Thyroid gland (tissue), 4 donors: ENCODE measurements at regions not wholly inside any gene's neighbourhood (a gene's known extent, or its start where the extent isn't known, plus 50 kb on each side); places are given as distances from the start of the nearest gene placed in this dataset.

ENCODE experiments used
- DNase-seq, 2 donors: peaks; one replicate each; pipeline ENCODE4 v3.0.0-alpha.2; 2019
- H3K27ac ChIP-seq, 3 donors: fragments of 200-600 bp; sonication (generic); 1 replicate in 2 of 3; 2 replicates in 1 of 3; pipeline ENCODE4 v1.5.1; 2016 to 2019; ENCODE audit warnings: mild to moderate bottlenecking in 1 of 3, moderate library complexity in 1 of 3
- H3K27me3 ChIP-seq: fragments of 200-600 bp; sonication (generic); one replicate; pipeline ENCODE4 v1.5.1; 2019
- H3K36me3 ChIP-seq, 2 donors: fragments of 200-600 bp; sonication (generic); one replicate each; pipeline ENCODE4 v1.5.1; 2016 to 2019
- H3K4me1 ChIP-seq, 2 donors: fragments of 200-600 bp; sonication (generic); one replicate each; pipeline ENCODE4 v1.5.1; 2017 to 2019
- H3K4me3 ChIP-seq, 3 donors: fragments of 200-600 bp; sonication (generic); replicated peaks in 1 of 3; 1 replicate in 2 of 3; 2 replicates in 1 of 3; pipeline ENCODE4 v1.5.1; 2016; ENCODE audit warnings: mild to moderate bottlenecking in 1 of 3
- H3K9me3 ChIP-seq: fragments of 200-600 bp; sonication (generic); one replicate; pipeline ENCODE4 v1.5.1; 2017
- POLR2A ChIP-seq, 2 donors: fragments of 450-650 bp; IDR thresholded peaks; one replicate each; pipeline ENCODE4 v1.6.1; 2017; ENCODE audit warnings: antibody characterized with exemption in 2 of 2, mild to moderate bottlenecking in 2 of 2, moderate library complexity in 1 of 2
- WGBS, 2 donors: methylation state at CpG; one replicate each; pipeline ENCODE4 v1.1.5; 2017; 5-methylcytosine and 5-hydroxymethylcytosine counted together
- intact Hi-C: fragments of 100-400 bp; cut with DNase I; formaldehyde crosslinking; loops from one replicate; pipeline ENCODE4 v1.15.1; 2023
- TF ChIP-seq, protein P1 (sequence below), 6 experiments: fragments of 200-600 bp in 3 of 6; fragments of 450-650 bp in 3 of 6; sonication (generic) in 3 of 6; IDR thresholded peaks; one replicate each; pipeline ENCODE4 v1.5.1; 2016 to 2019; ENCODE audit warnings: antibody characterized with exemption in 6 of 6, mild to moderate bottlenecking in 2 of 6, inconsistent platforms in 1 of 6, moderate library complexity in 1 of 6

DNA sequence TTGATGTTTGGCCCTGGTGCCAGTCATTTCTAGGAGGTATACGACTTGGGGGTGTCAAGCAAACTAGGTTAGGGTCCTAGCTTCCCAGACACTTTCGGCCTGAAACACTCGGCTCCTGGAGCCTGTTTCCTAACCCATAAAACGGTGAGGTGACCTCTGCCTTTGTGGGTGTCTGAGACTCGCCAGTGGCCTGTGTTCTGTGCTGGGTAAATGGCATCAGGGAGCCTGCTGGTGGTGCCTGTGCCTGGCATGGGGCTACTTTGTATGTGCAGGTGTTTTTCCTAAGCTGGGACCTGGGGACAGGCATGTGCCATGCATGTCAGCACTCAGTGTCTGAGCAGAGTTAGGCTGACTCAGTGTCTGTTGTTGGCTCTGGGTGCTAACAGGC lies 139.2 kb downstream of the GLI2 start:
- Histone ChIP-seq H3K36me3 (no peaks in the 10 kb centered on the region), H3K27ac (no peak overlapping the region), H3K4me3 (no peak overlapping the region), H3K27me3 (no peaks in the 10 kb centered on the region), H3K9me3 (no peaks in the 10 kb centered on the region), H3K4me1 (no peaks in the 10 kb centered on the region)
- no peak for TF ChIP-seq POLR2A (IDR thresholded peaks at IDR 0.05)
- TF ChIP-seq, protein P1, sequence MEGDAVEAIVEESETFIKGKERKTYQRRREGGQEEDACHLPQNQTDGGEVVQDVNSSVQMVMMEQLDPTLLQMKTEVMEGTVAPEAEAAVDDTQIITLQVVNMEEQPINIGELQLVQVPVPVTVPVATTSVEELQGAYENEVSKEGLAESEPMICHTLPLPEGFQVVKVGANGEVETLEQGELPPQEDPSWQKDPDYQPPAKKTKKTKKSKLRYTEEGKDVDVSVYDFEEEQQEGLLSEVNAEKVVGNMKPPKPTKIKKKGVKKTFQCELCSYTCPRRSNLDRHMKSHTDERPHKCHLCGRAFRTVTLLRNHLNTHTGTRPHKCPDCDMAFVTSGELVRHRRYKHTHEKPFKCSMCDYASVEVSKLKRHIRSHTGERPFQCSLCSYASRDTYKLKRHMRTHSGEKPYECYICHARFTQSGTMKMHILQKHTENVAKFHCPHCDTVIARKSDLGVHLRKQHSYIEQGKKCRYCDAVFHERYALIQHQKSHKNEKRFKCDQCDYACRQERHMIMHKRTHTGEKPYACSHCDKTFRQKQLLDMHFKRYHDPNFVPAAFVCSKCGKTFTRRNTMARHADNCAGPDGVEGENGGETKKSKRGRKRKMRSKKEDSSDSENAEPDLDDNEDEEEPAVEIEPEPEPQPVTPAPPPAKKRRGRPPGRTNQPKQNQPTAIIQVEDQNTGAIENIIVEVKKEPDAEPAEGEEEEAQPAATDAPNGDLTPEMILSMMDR (IDR thresholded peaks at IDR 0.05): no peak
- WGBS, 2 donors: 86 to 88% methylated on average over 5 of the region's 5 CpGs
- intact Hi-C loops: no loop called here
- no peak for DNase-seq

DNA sequence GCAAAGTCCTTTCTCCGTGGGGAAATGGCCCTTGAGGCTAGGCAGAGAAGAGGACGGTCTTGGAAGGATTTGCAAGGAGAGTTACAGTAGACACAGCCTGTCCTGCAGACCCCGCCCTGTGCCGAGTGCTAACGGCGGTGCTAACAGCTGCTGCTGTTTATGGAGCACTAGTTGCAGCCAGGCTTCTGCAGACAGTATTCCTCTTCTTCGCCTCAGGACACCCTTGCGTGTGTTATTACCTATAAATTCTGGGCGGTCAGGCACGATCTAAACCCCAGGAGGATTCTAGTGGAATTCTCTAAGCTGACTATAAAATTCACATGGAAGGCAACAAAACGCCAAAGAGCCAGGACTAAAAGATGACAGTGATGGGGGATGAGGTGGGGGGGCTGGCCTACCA lies 139.8 kb downstream of the GLI2 start:
- TF ChIP-seq POLR2A (IDR thresholded peaks at IDR 0.05): no peak
- TF ChIP-seq, protein P1 (IDR thresholded peaks at IDR 0.05): no peak
- Histone ChIP-seq H3K4me3 (no peak overlapping the region), H3K9me3 (no peaks in the 10 kb centered on the region), H3K27ac (no peak overlapping the region), H3K4me1 (no peaks in the 10 kb centered on the region), H3K36me3 (no peaks in the 10 kb centered on the region), H3K27me3 (no peaks in the 10 kb centered on the region)
- intact Hi-C loops: no loop called here
- DNase-seq: no peak
- 83 to 88% methylated on average over 11 of the region's 11 CpGs for WGBS, 2 donors

DNA sequence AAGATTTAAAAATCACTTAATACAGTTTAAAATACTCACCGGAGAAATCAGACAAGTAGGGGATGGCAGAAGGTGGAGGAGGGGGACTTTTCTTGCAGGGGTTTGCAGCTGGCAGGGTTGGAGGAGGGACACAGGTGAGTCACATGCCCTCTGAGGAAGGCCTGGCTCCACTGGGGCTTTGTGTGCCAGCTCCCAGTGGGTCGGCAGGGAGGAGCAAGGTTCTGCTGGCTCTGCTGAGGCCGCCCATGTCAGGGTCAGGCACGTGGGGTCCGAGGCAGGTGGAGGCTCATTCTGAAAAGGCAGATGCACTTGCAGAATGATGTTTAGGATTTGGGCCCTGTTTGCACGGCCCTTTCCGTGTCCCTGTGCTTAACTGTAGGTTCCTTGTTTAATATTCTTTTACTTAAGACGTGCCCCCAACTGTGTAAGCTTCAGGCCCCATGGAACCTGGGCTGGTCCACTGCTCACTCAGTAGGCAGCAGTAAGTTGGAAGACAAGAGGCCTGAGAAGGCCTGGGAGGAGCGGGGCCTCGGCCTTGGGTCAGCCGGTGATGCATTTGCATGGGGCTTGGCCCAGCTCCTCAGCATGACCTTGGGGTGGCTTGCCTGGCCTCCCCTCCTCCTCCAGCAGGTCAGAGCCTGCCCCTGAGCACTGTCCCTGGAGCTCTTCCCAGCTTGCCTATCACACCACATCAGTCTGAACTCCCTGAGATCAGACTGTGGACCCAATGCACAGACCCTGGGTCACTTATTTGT lies 141.0 kb downstream of the GLI2 start:
- DNase-seq: no peak

DNA sequence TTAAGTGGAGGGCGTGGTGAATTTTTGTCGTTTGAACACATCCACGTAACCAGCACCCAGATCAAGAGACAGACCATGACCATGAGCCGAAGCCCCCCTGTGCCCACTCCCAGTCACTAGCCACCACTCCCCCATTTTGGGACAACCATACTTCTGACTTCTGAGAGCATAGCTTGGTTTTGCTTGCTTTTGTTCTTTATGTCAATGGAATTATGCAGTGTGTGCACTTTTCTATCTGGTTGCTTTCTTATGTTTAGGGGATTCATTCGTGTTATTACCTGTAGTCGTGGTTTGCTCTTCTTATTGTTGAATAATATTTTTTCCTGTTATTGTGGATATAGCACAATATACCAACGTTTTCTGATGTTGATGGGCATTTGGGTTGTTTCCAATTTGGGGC lies 141.7 kb downstream of the GLI2 start:
- H3K4me1 ChIP-seq: no peaks in the 10 kb centered on the region
- WGBS, 2 donors: 88 to 92% methylated on average over 7 of the region's 7 CpGs
- no peak overlapping the region for H3K27ac ChIP-seq
- TF ChIP-seq POLR2A (IDR thresholded peaks at IDR 0.05): no peak
- TF ChIP-seq, protein P1 (IDR thresholded peaks at IDR 0.05): no peak
- no peaks in the 10 kb centered on the region for H3K27me3 ChIP-seq
- no peaks in the 10 kb centered on the region for H3K36me3 ChIP-seq
- intact Hi-C loops: no loop called here
- no peak overlapping the region for H3K4me3 ChIP-seq
- H3K9me3 ChIP-seq: no peaks in the 10 kb centered on the region
- DNase-seq: no peak

More for the DNA sequence above, 141.0 kb downstream of the GLI2 start:
- Histone ChIP-seq H3K27ac (no peak overlapping the region), H3K27me3 (no peaks in the 10 kb centered on the region), H3K9me3 (no peaks in the 10 kb centered on the region), H3K36me3 (no peaks in the 10 kb centered on the region), H3K4me1 (no peaks in the 10 kb centered on the region), H3K4me3 (no peak overlapping the region)
- WGBS, 2 donors: 89% methylated on average over 10 to 11 of the region's 11 CpGs
- intact Hi-C loops: no loop called here
- TF ChIP-seq POLR2A (IDR thresholded peaks at IDR 0.05): no peak
- TF ChIP-seq, protein P1 (IDR thresholded peaks at IDR 0.05): no peak

DNA sequence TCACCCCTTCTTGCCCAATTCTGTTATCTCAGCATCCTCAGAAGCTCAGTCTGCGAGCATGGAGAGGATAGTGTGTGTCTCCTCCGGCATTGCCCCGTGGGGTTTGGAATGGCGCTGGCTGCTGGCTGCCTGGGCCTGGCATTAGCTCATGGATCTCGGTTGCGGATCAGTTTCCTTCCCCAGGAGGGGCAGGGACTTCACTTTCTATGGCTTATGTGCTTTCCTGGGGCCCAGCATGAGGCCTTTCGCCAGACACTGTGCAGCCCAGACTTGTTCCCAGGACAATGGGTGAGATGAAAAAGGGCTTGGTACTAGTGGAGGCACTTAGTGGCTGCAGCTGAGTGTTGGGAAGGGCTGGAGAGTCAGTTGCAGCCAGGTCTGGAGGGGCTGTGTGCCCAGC lies 143.3 kb downstream of the GLI2 start:
- no peaks in the 10 kb centered on the region for H3K9me3 ChIP-seq
- intact Hi-C loops: no loop called here
- no peak for TF ChIP-seq POLR2A (IDR thresholded peaks at IDR 0.05)
- TF ChIP-seq, protein P1 (IDR thresholded peaks at IDR 0.05): no peak
- no peak overlapping the region for H3K4me3 ChIP-seq
- no peaks in the 10 kb centered on the region for H3K36me3 ChIP-seq
- DNase-seq: no peak
- H3K27me3 ChIP-seq: no peaks in the 10 kb centered on the region
- no peaks in the 10 kb centered on the region for H3K4me1 ChIP-seq
- WGBS, 2 donors: 80 to 83% methylated on average over 7 of the region's 7 CpGs
- H3K27ac ChIP-seq: no peak overlapping the region
